ENCODE measurements at regions not wholly inside any gene's neighbourhood (a gene's known extent, or its start where the extent isn't known, plus 50 kb on each side); places are given as distances from the start of the nearest gene placed in this dataset.
"Not testable (repeated sequence)": the region's sequence is repeated elsewhere in the genome, so short reads cannot be mapped to it uniquely, and the experiment has no call there.

DNA sequence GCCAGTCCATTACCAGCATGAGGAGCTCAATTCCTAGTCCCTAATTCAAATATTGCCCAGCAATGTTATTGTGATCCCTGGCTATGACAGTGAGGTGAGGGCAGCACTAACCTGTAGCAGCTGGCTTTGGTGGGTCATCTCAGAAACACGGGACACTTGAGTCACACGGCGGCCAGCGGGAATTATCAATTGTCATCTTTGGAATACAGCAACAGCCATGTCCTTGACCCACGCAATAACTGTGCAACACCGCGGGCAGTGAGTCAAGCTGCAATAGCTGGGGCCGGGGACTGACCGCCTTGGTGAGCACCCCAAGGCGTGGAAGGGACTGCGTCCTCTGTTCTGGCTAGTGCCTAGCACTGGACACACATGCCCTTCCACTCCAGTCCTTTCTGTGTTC, 62.5 kb upstream of the ALDH1B1 start:
- Histone ChIP-seq H3K36me3 (replicated peaks; ENCODE audit: insufficient read depth, low read length) (no peaks in the 10 kb centered on the region), H3K79me2 (ENCODE audit: low read length) (no peaks in the 10 kb centered on the region)

DNA sequence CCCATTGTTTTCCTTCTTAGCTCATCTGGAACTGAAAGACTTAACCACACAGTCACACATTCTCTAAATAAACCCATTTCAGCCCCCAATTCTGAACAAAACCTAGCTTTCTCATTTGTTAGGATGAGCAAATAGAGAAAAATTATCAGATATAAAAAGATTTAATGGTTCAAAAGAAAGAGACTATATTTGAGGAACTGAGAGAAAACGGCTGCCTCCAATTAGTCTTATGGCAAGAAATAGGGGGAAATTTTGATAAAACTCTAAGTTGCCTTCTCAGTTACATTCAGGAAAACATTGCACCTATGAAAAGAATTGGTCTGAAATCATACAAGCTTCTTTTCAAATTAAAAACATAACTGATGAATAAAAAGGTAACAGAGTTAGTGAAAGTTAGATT, 63.7 kb upstream of the ALDH1B1 start:
- Histone ChIP-seq H3K4me2 (ENCODE audit: low read depth, low read length) (no peak overlapping the region), H3K27ac (ENCODE audit: low read length) (no peak overlapping the region), H3K9ac (ENCODE audit: low read length) (no peak overlapping the region), H4K20me1 (ENCODE audit: insufficient read depth, low read length) (no peaks in the 10 kb centered on the region), H3K4me1 (ENCODE audit: low read length) (no peaks in the 10 kb centered on the region), H3K27me3 (replicated peaks; ENCODE audit: insufficient read depth, low read length) (no peaks in the 10 kb centered on the region), H3K9me2 (replicated peaks; ENCODE audit: insufficient read depth, low read length) (no peaks in the 10 kb centered on the region), H3K4me3 (ENCODE audit: low read length) (no peak overlapping the region), H3K79me2 (ENCODE audit: low read length) (no peaks in the 10 kb centered on the region), H3K9me3 (replicated peaks; ENCODE audit: insufficient read depth, low read length) (no peaks in the 10 kb centered on the region), H3K36me3 (replicated peaks; ENCODE audit: insufficient read depth, low read length) (no peaks in the 10 kb centered on the region), H2AFZ (ENCODE audit: low read length) (no peak overlapping the region), H3F3A (ENCODE audit: insufficient read depth, low read length) (no peaks in the 10 kb centered on the region)
- no peak for TF ChIP-seq EZH2 (optimal IDR thresholded peaks at IDR 0.05; ENCODE audit: low read depth, low read length)
- no peak for TF ChIP-seq EZH2phosphoT487 (IDR thresholded peaks at IDR 0.05; ENCODE audit: low read length)
- TF ChIP-seq, protein P1, sequence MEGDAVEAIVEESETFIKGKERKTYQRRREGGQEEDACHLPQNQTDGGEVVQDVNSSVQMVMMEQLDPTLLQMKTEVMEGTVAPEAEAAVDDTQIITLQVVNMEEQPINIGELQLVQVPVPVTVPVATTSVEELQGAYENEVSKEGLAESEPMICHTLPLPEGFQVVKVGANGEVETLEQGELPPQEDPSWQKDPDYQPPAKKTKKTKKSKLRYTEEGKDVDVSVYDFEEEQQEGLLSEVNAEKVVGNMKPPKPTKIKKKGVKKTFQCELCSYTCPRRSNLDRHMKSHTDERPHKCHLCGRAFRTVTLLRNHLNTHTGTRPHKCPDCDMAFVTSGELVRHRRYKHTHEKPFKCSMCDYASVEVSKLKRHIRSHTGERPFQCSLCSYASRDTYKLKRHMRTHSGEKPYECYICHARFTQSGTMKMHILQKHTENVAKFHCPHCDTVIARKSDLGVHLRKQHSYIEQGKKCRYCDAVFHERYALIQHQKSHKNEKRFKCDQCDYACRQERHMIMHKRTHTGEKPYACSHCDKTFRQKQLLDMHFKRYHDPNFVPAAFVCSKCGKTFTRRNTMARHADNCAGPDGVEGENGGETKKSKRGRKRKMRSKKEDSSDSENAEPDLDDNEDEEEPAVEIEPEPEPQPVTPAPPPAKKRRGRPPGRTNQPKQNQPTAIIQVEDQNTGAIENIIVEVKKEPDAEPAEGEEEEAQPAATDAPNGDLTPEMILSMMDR (IDR thresholded peaks at IDR 0.05; ENCODE audit: low read length): no peak
- DNase-seq: no peak

More for the DNA sequence above, 62.5 kb upstream of the ALDH1B1 start:
- Histone ChIP-seq H3K9me2 (replicated peaks; ENCODE audit: insufficient read depth, low read length) (no peaks in the 10 kb centered on the region), H3K9ac (ENCODE audit: low read length) (no peak overlapping the region), H3K4me1 (ENCODE audit: low read length) (no peaks in the 10 kb centered on the region), H3F3A (ENCODE audit: insufficient read depth, low read length) (no peaks in the 10 kb centered on the region), H3K9me3 (replicated peaks; ENCODE audit: insufficient read depth, low read length) (no peaks in the 10 kb centered on the region), H2AFZ (ENCODE audit: low read length) (no peak overlapping the region), H4K20me1 (ENCODE audit: insufficient read depth, low read length) (no peaks in the 10 kb centered on the region), H3K4me3 (ENCODE audit: low read length) (no peak overlapping the region), H3K27me3 (replicated peaks; ENCODE audit: insufficient read depth, low read length) (no peaks in the 10 kb centered on the region), H3K27ac (ENCODE audit: low read length) (no peak overlapping the region), H3K4me2 (ENCODE audit: low read depth, low read length) (no peak overlapping the region)
- TF ChIP-seq, protein P1 (IDR thresholded peaks at IDR 0.05; ENCODE audit: low read length): no peak
- no peak for TF ChIP-seq EZH2phosphoT487 (IDR thresholded peaks at IDR 0.05; ENCODE audit: low read length)
- no peak for TF ChIP-seq EZH2 (optimal IDR thresholded peaks at IDR 0.05; ENCODE audit: low read depth, low read length)
- no peak for DNase-seq

DNA sequence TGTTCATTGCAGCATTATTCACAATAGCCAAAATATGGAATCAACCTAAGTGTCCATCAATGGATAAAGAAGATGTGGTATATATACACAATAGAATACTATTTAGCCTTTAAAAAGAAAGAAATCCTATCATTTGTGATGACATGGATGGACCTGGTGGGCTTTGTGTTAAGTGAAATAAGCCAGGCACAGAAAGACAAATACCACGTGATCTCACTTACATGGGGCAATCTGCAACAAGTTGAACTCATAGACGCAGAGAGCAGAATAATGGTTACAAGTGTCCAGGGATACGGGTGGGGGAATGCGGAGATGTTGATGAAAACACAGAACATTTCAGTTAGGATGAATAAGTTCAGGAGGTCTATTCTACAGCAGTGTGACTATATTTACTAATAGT, 66.4 kb upstream of the ALDH1B1 start:
- Histone ChIP-seq H3K27ac (ENCODE audit: low read length) (no peak overlapping the region), H3K9me2 (replicated peaks; ENCODE audit: insufficient read depth, low read length) (no peaks in the 10 kb centered on the region), H2AFZ (ENCODE audit: low read length) (no peak overlapping the region), H3K4me3 (ENCODE audit: low read length) (no peak overlapping the region), H3K4me1 (ENCODE audit: low read length) (no peaks in the 10 kb centered on the region), H4K20me1 (ENCODE audit: insufficient read depth, low read length) (no peaks in the 10 kb centered on the region), H3F3A (ENCODE audit: insufficient read depth, low read length) (no peaks in the 10 kb centered on the region), H3K9ac (ENCODE audit: low read length) (no peak overlapping the region), H3K27me3 (replicated peaks; ENCODE audit: insufficient read depth, low read length) (no peaks in the 10 kb centered on the region), H3K36me3 (replicated peaks; ENCODE audit: insufficient read depth, low read length) (no peaks in the 10 kb centered on the region), H3K79me2 (ENCODE audit: low read length) (no peaks in the 10 kb centered on the region), H3K4me2 (ENCODE audit: low read depth, low read length) (no peak overlapping the region), H3K9me3 (replicated peaks; ENCODE audit: insufficient read depth, low read length) (no peaks in the 10 kb centered on the region)
- TF ChIP-seq EZH2 (optimal IDR thresholded peaks at IDR 0.05; ENCODE audit: low read depth, low read length): no peak
- TF ChIP-seq, protein P1 (IDR thresholded peaks at IDR 0.05; ENCODE audit: low read length): no peak
- TF ChIP-seq EZH2phosphoT487 (IDR thresholded peaks at IDR 0.05; ENCODE audit: low read length): no peak
- no peak for DNase-seq

DNA sequence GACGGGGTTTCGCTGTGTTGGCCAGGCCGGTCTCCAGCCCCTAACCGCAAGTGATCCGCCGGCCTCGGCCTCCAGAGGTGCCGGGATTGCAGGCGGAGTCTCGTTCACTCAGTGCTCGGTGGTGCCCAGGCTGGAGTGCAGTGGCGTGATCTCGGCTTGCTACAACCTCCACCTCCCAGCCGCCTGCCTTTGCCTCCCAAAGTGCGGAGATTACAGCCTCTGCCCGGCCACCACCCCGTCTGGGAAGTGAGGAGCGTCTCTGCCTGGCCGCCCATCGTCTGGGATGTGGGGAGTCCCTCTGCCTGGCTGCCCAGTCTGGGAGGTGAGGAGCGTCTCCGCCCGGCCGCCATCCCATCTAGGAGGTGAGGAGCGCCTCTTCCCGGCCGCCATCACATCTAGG, 68.3 kb upstream of the ALDH1B1 start:
- DNase-seq; H3K79me2 ChIP-seq (ENCODE audit: low read length); H3K9ac ChIP-seq (ENCODE audit: low read length); H3K4me3 ChIP-seq (ENCODE audit: low read length); H3K4me1 ChIP-seq (ENCODE audit: low read length); H2AFZ ChIP-seq (ENCODE audit: low read length); H3K36me3 ChIP-seq (replicated peaks; ENCODE audit: insufficient read depth, low read length); H3K27ac ChIP-seq (ENCODE audit: low read length); H3F3A ChIP-seq (ENCODE audit: insufficient read depth, low read length); H3K9me3 ChIP-seq (replicated peaks; ENCODE audit: insufficient read depth, low read length); H3K9me2 ChIP-seq (replicated peaks; ENCODE audit: insufficient read depth, low read length); H4K20me1 ChIP-seq (ENCODE audit: insufficient read depth, low read length); H3K27me3 ChIP-seq (replicated peaks; ENCODE audit: insufficient read depth, low read length); H3K4me2 ChIP-seq (ENCODE audit: low read depth, low read length): not testable (repeated sequence)

All from MM.1S (cell line).